Activated T-cell treated with anti-CD3 and anti-CD28 coated beads for 4 hours (primary cell): ENCODE measurements at regions not wholly inside any gene's neighbourhood (a gene's known extent, or its start where the extent isn't known, plus 50 kb on each side); places are given as distances from the start of the nearest gene placed in this dataset.
"Not testable (repeated sequence)": the region's sequence is repeated elsewhere in the genome, so short reads cannot be mapped to it uniquely, and the experiment has no call there.

ENCODE experiments used
- DNase-seq: peaks from one replicate; pipeline ENCODE4 v3.0.0-alpha.2; 2020

GRCh38 chr14:30445011-30445793, 113.8 kb upstream of the G2E3 start:
- DNase-seq, result no peak

- DNase-seq, result no peak
Observed at GRCh38 chr14:30445852-30446251, 113.1 kb upstream of the G2E3 start.

- DNase-seq, result no peak
Observed at GRCh38 chr14:30450631-30451545, 108.1 kb upstream of the G2E3 start.

- DNase-seq, result no peak
Observed at GRCh38 chr14:30456296-30456695, 102.7 kb upstream of the G2E3 start.

- DNase-seq, result no peak
Observed at GRCh38 chr14:30462358-30462757, 96.6 kb upstream of the G2E3 start.

- DNase-seq, result no peak
Observed at GRCh38 chr14:30464481-30464880, 94.5 kb upstream of the G2E3 start.

- DNase-seq, result no peak
Observed at GRCh38 chr14:30468354-30468753, 90.6 kb upstream of the G2E3 start.

- no peak for DNase-seq
Observed at GRCh38 chr14:30471980-30472379, 87.0 kb upstream of the G2E3 start.

GRCh38 chr14:30473846-30474696, 84.9 kb upstream of the G2E3 start:
- DNase-seq, result not testable (repeated sequence)

- DNase-seq, result no peak
Observed at GRCh38 chr14:30482276-30482675, 76.7 kb upstream of the G2E3 start.

- no peak for DNase-seq
Observed at GRCh38 chr14:30484201-30484600, 74.8 kb upstream of the G2E3 start.

- DNase-seq, result no peak
Observed at GRCh38 chr14:30484976-30485375, 74.0 kb upstream of the G2E3 start.

- DNase-seq, result no peak
Observed at GRCh38 chr14:30496852-30497251, 62.1 kb upstream of the G2E3 start.

- no peak for DNase-seq
Observed at GRCh38 chr14:30499358-30499757, 59.6 kb upstream of the G2E3 start.

- no peak for DNase-seq
Observed at GRCh38 chr14:30500222-30500621, 58.7 kb upstream of the G2E3 start.

- no peak for DNase-seq
Observed at GRCh38 chr14:30507209-30507608, 51.7 kb upstream of the G2E3 start.
